Adrenal gland (tissue), 5 donors: ENCODE measurements at regions not wholly inside any gene's neighbourhood (a gene's known extent, or its start where the extent isn't known, plus 50 kb on each side); places are given as distances from the start of the nearest gene placed in this dataset.

Source experiments
- POLR2A ChIP-seq, 2 donors: fragments of 450-650 bp; IDR thresholded peaks; one replicate each; pipeline ENCODE4 v1.6.1; 2017; ENCODE audit warnings: antibody characterized with exemption in 2 of 2, mild to moderate bottlenecking in 2 of 2, moderate library complexity in 1 of 2
- TF ChIP-seq, protein P1 (sequence below), 6 experiments: fragments of 450-650 bp in 4 of 6; fragments of 200-600 bp in 2 of 6; sonication (generic) in 1 of 6; IDR thresholded peaks; 1 replicate in 5 of 6; 2 replicates in 1 of 6; pipeline versions ENCODE4 v1.5.1 to v1.8.0; 2016 to 2021; ENCODE audit warnings: antibody characterized with exemption in 6 of 6, mild to moderate bottlenecking in 2 of 6, moderate library complexity in 1 of 6
- donor health status: DM: no; HTN: no; CAD: no.

DNA sequence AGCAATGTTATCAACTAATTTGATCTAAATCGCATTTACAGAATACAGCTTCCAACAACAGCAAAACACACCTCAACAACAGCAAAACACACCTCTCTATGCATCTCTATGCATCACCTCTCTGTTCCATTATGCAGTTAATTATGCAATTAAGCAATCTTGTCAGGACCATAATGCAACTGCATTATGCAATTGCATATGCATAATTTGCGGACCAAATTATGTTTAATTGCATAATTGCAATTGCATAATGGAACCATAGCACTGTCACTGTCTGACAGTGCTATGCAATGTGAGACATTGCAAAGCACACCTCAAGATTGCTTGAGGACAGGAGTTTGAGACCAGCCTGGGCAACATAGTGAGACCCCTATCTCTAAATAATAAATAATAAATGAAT lies 80.4 kb upstream of the PRSS3 start:
- TF ChIP-seq, protein P1, sequence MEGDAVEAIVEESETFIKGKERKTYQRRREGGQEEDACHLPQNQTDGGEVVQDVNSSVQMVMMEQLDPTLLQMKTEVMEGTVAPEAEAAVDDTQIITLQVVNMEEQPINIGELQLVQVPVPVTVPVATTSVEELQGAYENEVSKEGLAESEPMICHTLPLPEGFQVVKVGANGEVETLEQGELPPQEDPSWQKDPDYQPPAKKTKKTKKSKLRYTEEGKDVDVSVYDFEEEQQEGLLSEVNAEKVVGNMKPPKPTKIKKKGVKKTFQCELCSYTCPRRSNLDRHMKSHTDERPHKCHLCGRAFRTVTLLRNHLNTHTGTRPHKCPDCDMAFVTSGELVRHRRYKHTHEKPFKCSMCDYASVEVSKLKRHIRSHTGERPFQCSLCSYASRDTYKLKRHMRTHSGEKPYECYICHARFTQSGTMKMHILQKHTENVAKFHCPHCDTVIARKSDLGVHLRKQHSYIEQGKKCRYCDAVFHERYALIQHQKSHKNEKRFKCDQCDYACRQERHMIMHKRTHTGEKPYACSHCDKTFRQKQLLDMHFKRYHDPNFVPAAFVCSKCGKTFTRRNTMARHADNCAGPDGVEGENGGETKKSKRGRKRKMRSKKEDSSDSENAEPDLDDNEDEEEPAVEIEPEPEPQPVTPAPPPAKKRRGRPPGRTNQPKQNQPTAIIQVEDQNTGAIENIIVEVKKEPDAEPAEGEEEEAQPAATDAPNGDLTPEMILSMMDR (IDR thresholded peaks at IDR 0.05) = no peak
- no peak for TF ChIP-seq POLR2A (IDR thresholded peaks at IDR 0.05)
